HUES6 (cell line): ENCODE measurements at regions not wholly inside any gene's neighbourhood (a gene's known extent, or its start where the extent isn't known, plus 50 kb on each side); places are given as distances from the start of the nearest gene placed in this dataset.

ENCODE experiments used
- H3K27ac ChIP-seq: 2 replicates; pipeline ENCODE4 v1.7.0; 2013; ENCODE audit warnings: low read depth, mild to moderate bottlenecking, low read length, inconsistent platforms
- H3K27me3 ChIP-seq: 2 replicates; pipeline ENCODE4 v1.6.1; 2013; ENCODE audit warnings: low read length; ENCODE audit not compliant: control insufficient read depth, insufficient read depth
- H3K36me3 ChIP-seq: 2 replicates; pipeline ENCODE4 v1.6.1; 2013; ENCODE audit warnings: low read length; ENCODE audit not compliant: control insufficient read depth, insufficient read depth
- H3K4me1 ChIP-seq: 2 replicates; pipeline ENCODE4 v1.6.1; 2013; ENCODE audit warnings: low read length; ENCODE audit not compliant: control insufficient read depth, insufficient read depth
- H3K4me3 ChIP-seq: 2 replicates; pipeline ENCODE4 v1.5.1; 2013; ENCODE audit warnings: low read depth, low read length
- H3K9ac ChIP-seq: one replicate; pipeline ENCODE4 v1.6.1; 2013; ENCODE audit warnings: mild to moderate bottlenecking, low read length
- H3K9me3 ChIP-seq: 2 replicates; pipeline ENCODE4 v1.6.1; 2013; ENCODE audit warnings: low read depth, low read length; ENCODE audit not compliant: control insufficient read depth, insufficient read depth

- no peak overlapping the region for H3K9ac ChIP-seq
- H3K4me3 ChIP-seq: no peak overlapping the region
- H3K27ac ChIP-seq: no peak overlapping the region
- H3K36me3 ChIP-seq: no peaks in the 10 kb centered on the region
- H3K27me3 ChIP-seq: no peaks in the 10 kb centered on the region
- peaks cover 6% of the 10 kb centered on the region for H3K9me3 ChIP-seq
- H3K4me1 ChIP-seq: 0 out of 2 replicates have a peak, but pooled peaks cover 2% of the 10 kb centered on the region
These were observed 254.2 kb downstream of the EN1 start for GRCh38 chr2:118593257-118593656.

GRCh38 chr2:118591223-118591622 is 256.2 kb downstream of the EN1 start:
- H3K4me3 ChIP-seq: no peak overlapping the region

GRCh38 chr2:118589721-118590120 is 257.7 kb downstream of the EN1 start:
- Histone ChIP-seq H3K9me3 (no peaks in the 10 kb centered on the region), H3K36me3 (no peaks in the 10 kb centered on the region), H3K4me3 (no peak overlapping the region), H3K27ac (no peak overlapping the region), H3K9ac (no peak overlapping the region), H3K4me1 (0 out of 2 replicates have a peak, but pooled peaks cover 3% of the 10 kb centered on the region), H3K27me3 (no peaks in the 10 kb centered on the region)

More at GRCh38 chr2:118591223-118591622, 256.2 kb downstream of the EN1 start:
- Histone ChIP-seq H3K9ac (no peak overlapping the region), H3K36me3 (no peaks in the 10 kb centered on the region), H3K27ac (no peak overlapping the region), H3K4me1 (0 out of 2 replicates have a peak, but pooled peaks cover 2% of the 10 kb centered on the region), H3K27me3 (no peaks in the 10 kb centered on the region), H3K9me3 (no peaks in the 10 kb centered on the region)

- H3K9ac ChIP-seq: no peak overlapping the region
- no peaks in the 10 kb centered on the region for H3K36me3 ChIP-seq
- no peaks in the 10 kb centered on the region for H3K9me3 ChIP-seq
- no peak overlapping the region for H3K27ac ChIP-seq
- H3K4me3 ChIP-seq: no peak overlapping the region
- H3K27me3 ChIP-seq: no peaks in the 10 kb centered on the region
- H3K4me1 ChIP-seq: peaks cover 10% of the 10 kb centered on the region; the same call in 1 of the 2 replicates
These were observed 258.6 kb downstream of the EN1 start for GRCh38 chr2:118588850-118589249.

GRCh38 chr2:118586312-118586711 is 261.1 kb downstream of the EN1 start:
- H3K9ac ChIP-seq: no peak overlapping the region
- no peak overlapping the region for H3K4me3 ChIP-seq
- H3K27ac ChIP-seq: no peak overlapping the region
- no peaks in the 10 kb centered on the region for H3K9me3 ChIP-seq
- H3K27me3 ChIP-seq: no peaks in the 10 kb centered on the region
- no peaks in the 10 kb centered on the region for H3K36me3 ChIP-seq
- peaks cover 10% of the 10 kb centered on the region; the same call in 1 of the 2 replicates for H3K4me1 ChIP-seq

- no peak overlapping the region for H3K27ac ChIP-seq
- H3K27me3 ChIP-seq: no peaks in the 10 kb centered on the region
- H3K36me3 ChIP-seq: no peaks in the 10 kb centered on the region
- peaks cover 13% of the 10 kb centered on the region; the same call in 1 of the 2 replicates for H3K4me1 ChIP-seq
- no peaks in the 10 kb centered on the region for H3K9me3 ChIP-seq
- H3K4me3 ChIP-seq: no peak overlapping the region
- no peak overlapping the region for H3K9ac ChIP-seq
These were observed 262.6 kb downstream of the EN1 start for GRCh38 chr2:118584877-118585276.

- H3K36me3 ChIP-seq: no peaks in the 10 kb centered on the region
- H3K4me1 ChIP-seq: peaks cover 13% of the 10 kb centered on the region; the same call in 1 of the 2 replicates
- H3K9me3 ChIP-seq: no peaks in the 10 kb centered on the region
- no peak overlapping the region for H3K27ac ChIP-seq
- no peak overlapping the region for H3K9ac ChIP-seq
- H3K4me3 ChIP-seq: no peak overlapping the region
- H3K27me3 ChIP-seq: no peaks in the 10 kb centered on the region
These were observed 263.2 kb downstream of the EN1 start for GRCh38 chr2:118584062-118584749.

- no peaks in the 10 kb centered on the region for H3K27me3 ChIP-seq
- no peak overlapping the region for H3K9ac ChIP-seq
- H3K4me1 ChIP-seq: peaks cover 14% of the 10 kb centered on the region
- H3K36me3 ChIP-seq: no peaks in the 10 kb centered on the region
- H3K9me3 ChIP-seq: no peaks in the 10 kb centered on the region
- H3K27ac ChIP-seq: no peak overlapping the region
- no peak overlapping the region for H3K4me3 ChIP-seq
These were observed 265.4 kb downstream of the EN1 start for GRCh38 chr2:118582058-118582457.

GRCh38 chr2:118580651-118581050 is 266.8 kb downstream of the EN1 start:
- H3K27ac ChIP-seq: no peak overlapping the region
- no peak overlapping the region for H3K9ac ChIP-seq
- no peaks in the 10 kb centered on the region for H3K9me3 ChIP-seq
- H3K4me3 ChIP-seq: no peak overlapping the region
- peaks cover 14% of the 10 kb centered on the region for H3K4me1 ChIP-seq
- no peaks in the 10 kb centered on the region for H3K27me3 ChIP-seq
- no peaks in the 10 kb centered on the region for H3K36me3 ChIP-seq

GRCh38 chr2:118580107-118580506 is 267.3 kb downstream of the EN1 start:
- Histone ChIP-seq H3K27ac (no peak overlapping the region), H3K36me3 (no peaks in the 10 kb centered on the region), H3K27me3 (no peaks in the 10 kb centered on the region), H3K9me3 (no peaks in the 10 kb centered on the region), H3K9ac (no peak overlapping the region), H3K4me3 (no peak overlapping the region), H3K4me1 (peaks cover 14% of the 10 kb centered on the region)

GRCh38 chr2:118577202-118577601 is 270.2 kb downstream of the EN1 start:
- Histone ChIP-seq H3K27me3 (no peaks in the 10 kb centered on the region), H3K4me3 (no peak overlapping the region), H3K9me3 (no peaks in the 10 kb centered on the region), H3K36me3 (no peaks in the 10 kb centered on the region), H3K9ac (no peak overlapping the region), H3K4me1 (peaks cover 7% of the 10 kb centered on the region), H3K27ac (no peak overlapping the region)
